ENCODE measurements at regions not wholly inside any gene's neighbourhood (a gene's known extent, or its start where the extent isn't known, plus 50 kb on each side); places are given as distances from the start of the nearest gene placed in this dataset.
"Not testable (repeated sequence)": the region's sequence is repeated elsewhere in the genome, so short reads cannot be mapped to it uniquely, and the experiment has no call there.

DNA sequence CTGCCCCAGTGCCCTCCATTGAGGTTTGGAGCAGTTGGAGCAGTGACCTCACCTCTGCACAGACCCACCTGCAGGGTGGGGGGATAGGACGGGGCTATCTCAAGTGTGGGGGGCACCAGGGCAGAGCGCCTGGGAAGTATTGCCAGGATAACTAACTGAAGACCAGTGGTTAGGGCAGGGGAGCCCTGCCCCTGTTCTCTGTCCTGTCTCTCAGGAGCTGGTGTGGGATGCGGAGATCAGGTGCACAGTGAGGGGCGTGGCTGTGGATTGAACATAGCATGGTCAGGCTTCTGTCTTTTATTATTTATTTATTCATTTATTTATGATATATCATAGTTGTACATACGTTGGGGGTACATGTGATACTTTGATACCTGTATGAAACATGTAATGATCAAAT, 256.6 kb downstream of the GADD45G start:
- DNase-seq (ENCODE audit: low read depth): not testable (repeated sequence)

DNA sequence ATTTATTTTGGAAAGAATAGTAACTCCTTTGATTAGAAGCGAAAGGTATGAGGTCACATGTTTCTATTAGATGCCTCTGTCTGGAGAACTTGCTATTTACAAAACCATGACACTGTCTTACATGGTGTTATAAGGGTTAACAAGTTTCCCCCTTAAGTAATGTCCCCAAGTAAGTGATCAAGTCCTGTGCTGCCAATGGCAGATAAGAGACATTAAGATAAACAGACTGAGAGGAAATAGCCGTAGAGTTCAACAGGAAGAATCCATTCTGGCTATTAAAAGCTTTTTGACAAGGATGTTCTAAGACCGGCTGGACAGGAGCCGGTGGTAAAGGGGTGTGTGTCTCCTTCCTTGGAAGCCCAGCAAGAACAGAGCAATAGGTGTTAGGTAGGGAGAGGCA, 257.5 kb downstream of the GADD45G start:
- no peak for DNase-seq (ENCODE audit: low read depth)

DNA sequence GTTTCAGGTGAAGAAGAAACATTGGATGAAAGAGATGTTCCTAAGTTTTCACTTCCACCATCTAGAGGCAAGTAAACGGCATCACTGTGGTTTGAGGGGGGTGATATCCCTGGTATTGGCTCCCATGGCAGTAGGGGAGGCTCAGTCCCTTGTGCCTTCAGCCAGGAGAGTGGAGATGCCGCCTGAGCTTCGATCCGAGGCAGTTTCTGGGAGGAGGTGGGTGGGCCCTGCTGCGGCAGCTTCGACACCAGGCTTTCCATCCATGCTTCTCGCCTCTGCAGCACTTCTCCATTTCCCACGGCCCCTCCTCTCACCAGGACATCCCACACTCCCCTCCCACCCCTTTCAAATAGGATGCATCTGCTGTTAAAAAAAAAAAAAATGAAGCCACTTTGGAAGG, 258.3 kb downstream of the GADD45G start:
- DNase-seq (ENCODE audit: low read depth): no peak

DNA sequence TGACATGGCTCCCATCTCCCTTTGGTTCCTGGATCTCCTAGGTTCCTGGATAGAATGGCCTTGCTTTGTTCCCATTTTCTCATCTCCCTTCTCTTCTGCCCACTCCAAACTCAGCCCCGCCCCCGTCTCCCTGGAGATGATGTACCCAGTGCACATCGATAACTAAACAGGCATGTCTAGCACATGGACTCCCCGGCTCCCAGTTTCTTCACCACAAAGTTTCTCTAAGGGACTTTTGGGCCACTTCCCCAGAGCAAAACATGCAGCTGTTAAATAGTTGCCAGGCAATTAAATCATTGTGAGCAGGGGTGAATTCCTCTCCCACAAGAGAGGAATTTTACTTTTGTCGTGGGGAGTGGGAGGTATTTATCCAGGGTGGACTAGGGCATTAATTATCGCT, 259.0 kb downstream of the GADD45G start:
- no peak for DNase-seq (ENCODE audit: low read depth)

DNA sequence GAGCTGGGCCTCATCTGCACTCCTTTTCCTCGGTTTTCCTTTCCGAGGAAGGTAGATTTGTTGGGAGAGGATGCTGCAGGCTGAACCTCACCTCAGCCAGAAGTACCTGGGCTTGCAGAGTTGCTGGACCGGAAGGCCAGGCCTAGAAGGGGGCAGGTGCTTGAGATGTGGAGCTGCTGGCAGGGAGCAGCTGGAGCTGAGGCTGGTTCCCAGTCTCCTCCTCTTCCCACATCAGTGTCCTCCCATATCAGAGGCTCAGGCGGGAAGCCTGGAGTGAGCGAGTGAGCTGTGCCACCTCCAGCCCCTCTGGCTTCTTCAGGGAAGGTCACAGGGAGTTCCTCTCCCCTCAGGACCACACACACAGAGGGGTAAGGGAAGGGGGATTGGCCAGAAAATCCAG, 259.4 kb downstream of the GADD45G start:
- DNase-seq (ENCODE audit: low read depth): no peak

DNA sequence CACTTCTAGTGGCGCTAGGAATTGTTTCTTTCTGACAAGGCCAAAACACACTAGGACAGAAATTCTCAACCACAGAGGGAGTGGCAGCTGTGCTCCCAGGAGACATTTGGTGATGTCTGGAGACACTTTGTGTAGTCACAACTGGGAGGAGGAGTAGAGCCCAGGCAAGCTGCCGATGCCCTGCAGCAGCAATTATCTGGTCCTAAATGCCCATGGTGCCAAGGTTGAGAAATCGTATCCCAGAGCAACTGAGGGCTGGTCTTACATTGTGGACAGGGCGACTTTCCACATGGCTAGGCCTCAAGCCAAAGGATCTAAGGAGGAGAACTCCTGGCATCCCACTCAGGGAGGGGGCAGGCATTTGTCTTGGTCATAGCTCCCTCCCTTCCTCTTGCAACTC, 259.9 kb downstream of the GADD45G start:
- no peak for DNase-seq (ENCODE audit: low read depth)

DNA sequence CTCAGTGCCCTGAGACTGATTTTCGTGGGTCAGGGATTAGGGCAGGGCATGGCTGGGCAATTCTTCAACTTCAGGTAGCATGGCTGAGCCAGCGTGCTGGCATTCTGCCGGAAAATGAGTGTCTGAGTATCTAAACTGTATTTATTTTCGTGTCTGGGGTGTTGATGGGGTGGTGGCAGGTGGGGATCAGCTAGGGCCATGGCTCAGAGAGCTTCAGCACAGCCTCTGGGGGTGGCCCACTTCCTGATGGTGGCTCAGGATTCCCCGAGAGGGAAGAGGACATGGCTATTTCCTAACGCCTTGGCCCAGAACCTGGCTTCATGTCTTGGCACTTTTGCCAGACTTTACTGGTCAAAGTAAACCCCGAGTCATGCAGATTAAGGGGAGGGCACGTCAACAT, 260.5 kb downstream of the GADD45G start:
- DNase-seq (ENCODE audit: low read depth): no peak

DNA sequence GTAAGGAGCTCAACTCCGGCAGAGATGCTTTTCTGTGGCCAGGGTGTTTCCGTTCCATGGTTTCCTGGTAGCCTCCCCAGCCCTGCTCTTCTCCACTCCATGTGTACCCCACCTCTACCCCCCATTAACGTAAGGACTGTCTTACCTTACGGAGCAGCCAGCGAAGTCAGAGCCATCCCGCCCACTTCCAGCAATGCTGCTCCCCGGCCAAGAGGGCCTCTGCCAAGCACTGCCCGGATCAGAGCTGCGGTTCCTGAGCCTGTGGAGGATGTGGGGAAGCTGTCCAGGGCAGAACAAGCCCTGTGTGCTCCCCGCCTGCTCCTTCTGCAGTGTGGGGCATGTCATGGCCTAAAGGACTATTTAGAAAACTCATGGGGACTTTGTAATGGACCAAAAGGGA, 261.2 kb downstream of the GADD45G start:
- no peak for DNase-seq (ENCODE audit: low read depth)

DNA sequence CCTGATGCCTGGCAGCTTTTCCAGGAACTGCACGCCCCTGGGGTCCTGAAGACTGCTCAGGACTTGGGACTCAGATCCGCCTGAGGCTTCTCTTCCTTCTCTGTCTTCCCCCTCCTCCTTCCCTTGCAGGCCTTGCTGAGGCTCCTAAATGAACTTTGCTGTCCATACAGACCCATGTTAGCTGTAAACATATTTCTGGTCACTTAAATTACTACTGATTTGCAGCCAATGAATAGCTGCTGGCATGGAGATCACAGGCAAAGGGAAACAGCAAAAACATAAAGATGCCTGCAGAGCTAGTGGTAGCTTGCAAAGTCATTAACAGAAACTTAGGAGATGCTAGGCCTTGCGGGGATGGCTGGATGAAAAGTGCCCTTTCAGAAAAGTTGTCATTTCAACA, 261.9 kb downstream of the GADD45G start:
- no peak for DNase-seq (ENCODE audit: low read depth)

DNA sequence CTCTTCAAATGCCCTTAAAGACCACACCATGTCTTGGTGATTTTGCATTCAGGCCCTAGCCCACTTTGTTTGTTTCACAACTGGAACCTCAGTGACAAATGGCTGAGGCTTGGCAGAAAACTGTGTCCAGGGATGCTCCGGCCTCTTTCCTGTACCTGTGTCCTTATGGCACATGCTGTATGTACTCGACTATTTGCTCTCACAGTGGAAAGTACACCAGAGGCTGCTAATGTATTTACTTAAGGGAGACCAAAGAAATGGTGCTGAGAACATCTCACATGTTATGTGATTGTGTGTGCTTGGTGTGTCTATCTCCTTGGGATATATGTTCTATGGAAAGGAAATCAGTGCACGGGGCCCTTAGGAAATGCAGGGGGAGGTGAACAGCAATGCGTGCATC, 263.3 kb downstream of the GADD45G start:
- no peak for DNase-seq (ENCODE audit: low read depth)

DNA sequence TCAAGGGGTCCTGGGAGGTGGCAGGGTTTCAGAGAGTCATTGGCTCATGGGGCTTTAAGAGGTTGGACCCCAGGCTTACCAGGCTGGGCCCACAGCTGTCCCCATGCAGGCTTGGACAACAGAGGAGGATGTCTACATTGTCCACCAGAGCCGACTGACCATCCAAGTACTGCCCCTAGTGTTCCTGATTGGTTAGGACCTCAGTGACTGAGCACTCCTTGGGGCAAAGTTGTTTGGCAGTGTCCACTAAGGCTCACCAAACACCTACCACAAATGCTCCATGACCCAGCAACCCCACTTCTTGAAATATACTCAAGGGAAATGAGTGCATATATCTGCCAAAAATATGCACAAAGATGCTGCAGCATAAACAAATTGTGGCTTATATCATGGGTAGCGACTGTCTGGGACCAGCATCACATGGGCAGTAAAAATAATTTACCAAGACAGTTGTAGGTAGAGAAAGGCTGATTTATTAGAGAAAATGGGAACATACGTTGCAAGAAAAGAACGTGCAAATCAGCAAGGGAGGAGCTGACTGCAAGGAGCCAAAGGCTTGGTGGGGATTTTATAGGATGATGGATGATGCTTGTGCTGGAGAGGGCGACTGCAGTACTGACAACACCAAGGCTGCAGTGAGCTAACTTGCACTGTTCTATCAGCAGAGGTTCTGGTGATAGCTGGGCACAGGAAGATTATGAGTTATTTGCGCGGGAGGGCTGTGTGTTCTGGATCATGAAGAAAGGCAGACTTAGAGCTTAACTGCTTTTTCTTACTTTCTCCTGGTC, 265.2 kb downstream of the GADD45G start:
- no peak for DNase-seq (ENCODE audit: low read depth)

DNA sequence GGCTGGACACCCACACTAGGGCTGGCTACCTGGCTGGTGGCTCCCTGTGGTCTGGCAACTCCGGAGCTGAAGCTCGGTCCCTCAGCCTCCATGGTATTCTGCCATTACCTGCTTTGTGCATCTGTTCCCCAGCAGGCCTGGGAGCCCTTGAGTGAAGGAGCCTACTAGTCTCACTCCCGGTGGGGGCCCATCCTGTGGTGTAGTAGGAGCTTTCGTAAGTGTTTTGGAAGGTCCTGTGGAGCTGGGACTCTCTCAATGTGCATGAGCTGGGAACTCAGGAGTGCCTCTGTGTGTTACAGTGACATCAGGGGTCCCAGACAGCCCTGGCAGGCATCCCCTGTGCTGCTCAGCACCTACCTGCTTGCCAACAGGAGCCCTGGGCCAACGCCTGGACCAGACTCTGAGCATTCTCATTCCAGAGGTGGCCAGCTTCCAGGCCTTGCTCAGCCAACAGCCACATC, 267.1 kb downstream of the GADD45G start:
- DNase-seq (ENCODE audit: low read depth): no peak

DNA sequence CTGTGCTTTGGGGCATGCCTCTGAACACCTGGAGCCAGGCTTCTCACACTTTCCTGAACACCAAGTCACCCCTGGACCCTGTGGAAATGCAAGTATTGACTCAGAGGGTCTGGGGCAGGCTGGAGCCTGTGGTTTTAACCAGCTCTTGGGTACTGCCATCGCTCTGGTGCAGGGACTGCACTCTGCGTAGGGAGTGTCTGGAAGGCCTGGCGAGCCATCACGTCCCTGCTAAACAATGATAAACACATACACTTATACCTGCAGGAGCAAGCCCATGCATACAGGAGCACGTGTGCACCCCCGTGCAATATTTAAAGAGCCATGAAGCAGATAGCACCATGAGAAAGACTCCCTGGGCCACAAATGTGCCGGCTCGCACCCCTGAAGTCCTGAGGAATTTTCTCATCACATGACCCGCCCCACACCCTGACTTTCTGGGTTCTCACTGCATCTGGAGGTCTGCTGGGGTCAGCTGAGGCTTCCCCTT, 267.7 kb downstream of the GADD45G start:
- DNase-seq (ENCODE audit: low read depth): no peak

DNA sequence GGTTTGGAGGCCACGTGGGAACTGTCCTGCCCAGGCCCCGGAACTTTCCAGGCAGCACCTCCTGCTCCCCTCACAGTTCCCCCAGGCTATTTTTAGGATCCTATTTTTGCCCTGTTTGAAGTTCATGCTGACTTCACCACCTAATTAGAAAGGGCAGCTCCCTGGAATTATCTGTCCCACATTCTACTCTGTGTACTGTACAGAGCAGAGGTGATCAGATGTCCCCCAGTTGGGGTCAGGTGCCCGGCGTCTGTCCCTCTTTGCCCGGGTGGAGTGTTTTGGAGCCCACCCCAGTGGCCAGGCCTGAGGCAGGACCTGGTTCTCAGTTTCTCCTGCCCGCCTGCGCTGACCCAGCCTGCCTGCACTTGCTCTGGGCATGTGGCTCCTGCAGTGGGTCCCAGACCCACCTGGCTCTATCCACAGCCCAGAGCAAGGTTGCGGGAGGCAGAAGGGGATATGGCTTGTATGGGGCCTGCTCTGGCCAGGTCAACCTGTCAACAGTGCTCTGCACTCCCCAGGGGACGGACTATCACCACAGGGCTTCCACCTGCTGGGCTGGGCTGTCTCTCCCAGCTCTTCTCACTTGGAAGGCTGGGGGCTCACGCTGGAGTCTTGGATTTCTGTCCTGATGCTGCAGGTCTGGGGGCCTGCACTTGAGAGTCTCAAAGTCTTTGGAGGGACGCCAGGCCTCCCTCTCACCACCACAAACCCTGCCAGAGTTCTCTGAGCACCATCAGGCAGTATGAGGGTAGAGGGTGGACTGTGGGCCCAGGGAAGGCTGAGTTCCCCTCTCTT, 268.3 kb downstream of the GADD45G start:
- no peak for DNase-seq (ENCODE audit: low read depth)

DNA sequence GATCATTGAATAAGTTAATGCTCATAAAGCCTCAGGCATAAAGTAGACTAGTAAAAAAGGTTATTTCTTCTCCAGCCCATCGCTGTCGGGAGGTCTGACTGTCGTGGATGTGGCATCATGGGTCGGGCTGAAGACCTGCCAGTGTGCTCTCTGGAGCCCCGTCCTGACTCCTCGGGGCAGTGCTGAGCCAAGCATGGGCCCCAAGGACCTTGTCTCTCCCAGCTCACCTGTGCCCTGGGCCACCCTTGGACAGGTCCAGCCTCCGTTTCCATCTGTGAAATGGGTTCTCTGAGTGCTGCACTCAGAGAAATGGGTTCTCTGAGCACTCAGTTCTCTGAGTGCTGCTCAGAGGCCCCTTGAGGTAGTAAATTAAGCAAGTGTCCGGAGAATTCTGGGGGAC, 269.0 kb downstream of the GADD45G start:
- no peak for DNase-seq (ENCODE audit: low read depth)

DNA sequence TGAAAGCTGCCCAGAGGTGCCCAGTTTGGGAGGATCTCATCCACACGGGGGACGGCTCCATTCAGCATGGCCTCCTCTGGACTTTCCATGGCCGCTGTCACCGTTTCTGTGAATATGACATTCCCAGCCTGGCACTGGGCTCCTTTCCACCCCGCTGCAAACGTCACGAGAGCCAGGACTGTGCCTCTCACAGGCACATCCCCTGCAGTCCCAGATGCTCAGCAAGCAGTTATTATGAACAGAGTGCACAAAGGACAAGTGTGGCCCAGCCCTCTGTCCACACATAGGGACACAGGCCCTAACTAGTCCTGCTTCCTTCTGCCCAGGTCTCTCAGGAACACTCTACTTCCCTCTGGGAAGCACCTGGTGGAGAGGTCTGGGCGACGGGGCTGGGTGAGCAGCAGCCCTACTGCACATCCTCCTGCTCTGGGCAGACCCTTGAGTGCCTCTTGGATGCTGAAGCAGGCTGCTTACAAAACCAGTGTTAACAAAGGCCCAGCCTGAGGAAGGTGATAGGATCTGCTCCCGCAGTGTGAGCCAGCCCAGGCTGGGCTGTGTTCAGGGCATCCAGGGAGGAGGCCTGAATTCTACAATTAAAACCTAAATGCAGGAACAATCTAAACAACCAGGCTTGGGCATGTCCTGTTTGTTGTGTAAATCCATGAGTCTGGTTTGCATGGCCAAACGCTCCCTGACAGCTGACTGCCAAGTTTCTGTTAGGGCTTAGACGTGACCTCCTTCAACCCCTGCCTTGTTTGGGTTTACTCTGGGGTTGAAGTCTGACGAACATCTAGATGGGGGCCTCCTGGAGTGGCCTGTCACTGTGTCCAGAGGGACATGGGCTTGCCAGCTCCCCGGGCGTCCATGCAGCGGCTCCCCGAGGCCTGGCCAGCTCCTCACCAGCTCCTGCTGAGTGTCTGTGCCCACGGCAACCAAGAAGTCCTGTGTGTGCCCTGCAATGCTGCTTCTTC, 269.8 kb downstream of the GADD45G start:
- no peak for DNase-seq (ENCODE audit: low read depth)

DNA sequence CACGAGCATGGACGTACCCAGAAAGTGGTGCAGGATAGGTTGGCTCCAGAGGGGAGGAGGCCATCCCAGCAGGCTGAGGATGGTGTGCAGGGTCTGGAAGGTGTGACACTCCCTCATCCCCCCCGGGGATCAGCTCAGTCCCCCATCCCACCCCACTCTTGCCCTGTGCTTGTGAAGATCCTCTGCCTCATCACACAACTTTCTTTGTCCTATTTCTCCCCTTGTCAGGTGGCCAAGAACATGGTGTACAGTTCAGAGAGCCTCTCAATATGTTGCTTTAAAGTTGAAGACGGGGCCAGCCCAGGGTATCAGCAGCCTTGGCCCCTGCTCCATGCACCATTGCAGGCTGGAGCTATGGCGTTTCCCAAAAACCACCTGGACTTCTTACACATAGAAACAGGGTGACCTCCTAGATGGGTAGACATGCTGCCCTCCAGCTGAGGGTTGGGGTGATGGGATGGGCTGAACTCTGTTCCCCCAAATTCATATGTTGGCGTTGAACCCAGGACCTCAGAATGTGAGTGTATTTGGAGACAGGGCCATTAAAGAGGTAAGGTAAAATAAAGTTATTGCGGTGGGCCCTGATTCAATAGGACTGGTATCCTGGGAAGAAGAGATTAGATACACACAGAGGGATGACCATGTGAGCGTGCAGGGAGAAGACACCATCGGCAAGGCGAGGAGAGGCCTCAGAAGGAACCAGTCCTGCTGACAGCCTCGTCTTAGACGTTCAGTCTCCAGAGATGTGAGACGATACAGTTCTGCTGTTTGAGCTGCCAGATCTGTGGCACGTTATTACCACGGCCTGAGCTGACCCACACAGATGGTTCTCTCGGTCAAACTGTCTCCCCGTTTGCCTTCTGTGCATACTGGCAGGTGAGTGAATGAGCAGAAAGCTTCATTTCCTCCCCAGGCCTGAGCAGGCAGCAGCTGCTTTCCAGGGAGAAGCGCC, 272.5 kb downstream of the GADD45G start:
- DNase-seq (ENCODE audit: low read depth): no peak

DNA sequence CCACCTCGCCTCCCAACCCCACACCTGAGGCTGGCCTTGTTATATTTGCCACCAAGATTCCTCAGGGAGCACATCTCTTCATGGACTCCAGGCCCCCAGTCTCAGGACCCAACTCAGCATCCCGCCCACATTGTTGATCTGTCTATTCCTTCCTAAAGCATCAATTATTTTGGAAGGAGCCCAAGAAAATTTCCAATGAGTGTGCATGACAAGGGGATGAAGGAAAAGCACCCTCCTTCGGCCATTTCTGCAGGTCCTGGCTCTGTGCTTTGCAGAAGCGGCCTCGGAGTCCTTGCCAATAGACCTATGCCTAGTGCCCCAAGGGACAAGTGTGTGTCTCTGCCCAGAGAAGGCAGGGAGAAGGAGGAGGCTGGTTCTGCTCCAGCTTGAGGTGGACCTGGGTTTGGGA, 273.2 kb downstream of the GADD45G start:
- DNase-seq (ENCODE audit: low read depth): no peak

DNA sequence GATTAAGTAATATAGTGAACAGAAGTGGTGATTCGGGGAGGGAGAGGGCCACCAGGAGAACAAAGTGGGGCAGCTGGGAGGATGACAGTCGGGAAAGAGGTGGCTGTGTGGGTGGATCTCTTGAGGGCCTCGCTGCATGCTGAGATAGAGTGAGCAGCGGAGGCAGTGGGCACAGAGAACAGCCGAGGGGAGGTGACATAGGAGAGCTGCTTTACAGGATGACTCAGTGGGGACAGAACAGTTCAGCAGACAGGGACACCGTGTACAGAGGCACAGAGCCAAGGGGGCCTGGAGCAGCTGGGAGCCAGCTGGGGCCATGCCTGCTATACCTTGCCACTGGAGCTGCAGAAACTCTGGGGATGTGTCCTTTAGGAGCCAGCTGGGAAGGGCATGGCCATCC, 273.9 kb downstream of the GADD45G start:
- DNase-seq (ENCODE audit: low read depth): no peak

DNA sequence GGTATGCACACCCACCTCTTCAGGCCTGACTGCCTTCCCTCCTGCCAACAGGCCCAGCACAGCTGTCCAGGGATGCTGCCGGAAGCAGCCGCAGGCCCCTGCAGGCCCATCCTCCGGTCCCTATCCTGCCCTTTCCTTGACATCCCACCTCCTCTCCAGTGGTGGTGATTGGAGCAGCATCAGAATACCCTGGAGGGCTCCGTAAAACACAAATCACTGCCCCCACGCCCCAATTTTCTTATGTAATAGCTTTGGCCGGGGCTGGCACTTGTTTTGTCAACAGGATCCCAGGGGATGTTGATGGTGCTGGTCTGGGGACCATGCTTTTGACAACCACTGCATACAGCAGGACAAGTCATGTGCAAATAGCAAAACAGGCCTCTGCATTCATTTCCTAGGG, 274.5 kb downstream of the GADD45G start:
- DNase-seq (ENCODE audit: low read depth): no peak

DNA sequence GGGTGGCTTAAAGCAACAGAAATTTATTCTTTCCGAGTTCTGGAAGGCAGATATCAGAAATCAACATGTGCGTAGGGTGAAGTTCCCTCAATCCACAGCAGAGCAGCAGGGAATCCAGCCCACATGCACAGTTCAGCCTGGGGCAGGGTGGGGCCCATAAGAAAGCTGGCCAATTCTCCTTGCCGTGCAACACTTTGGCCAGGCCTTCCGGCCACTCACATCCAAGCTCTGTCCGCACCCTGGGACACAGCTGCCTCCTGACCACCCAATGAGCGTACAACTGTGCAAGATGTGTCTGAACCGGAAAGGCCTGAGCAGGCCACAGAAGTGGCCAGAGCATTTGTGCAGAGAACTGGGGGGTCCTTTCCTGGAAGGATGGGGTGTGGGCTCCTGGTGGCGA, 274.9 kb downstream of the GADD45G start:
- no peak for DNase-seq (ENCODE audit: low read depth)

All from T follicular helper cell (primary cell).